HFFc6 (cell line): ENCODE measurements at regions not wholly inside any gene's neighbourhood (a gene's known extent, or its start where the extent isn't known, plus 50 kb on each side); places are given as distances from the start of the nearest gene placed in this dataset.

Experiments
- DNase-seq: peaks from one replicate; pipeline ENCODE4 v3.0.0-alpha.2; 2018
- H3K27ac Mint-ChIP-seq: 2 replicates; pipeline ENCODE4 v1.8.0; 2020; ENCODE audit warnings: mild to moderate bottlenecking, mixed read lengths
- H3K27me3 Mint-ChIP-seq: 2 replicates; pipeline ENCODE4 v1.8.0; 2021; ENCODE audit warnings: mild to moderate bottlenecking, moderate library complexity, mixed read lengths; ENCODE audit not compliant: insufficient read depth
- H3K36me3 Mint-ChIP-seq: 2 replicates; pipeline ENCODE4 v1.8.0; 2021; ENCODE audit warnings: low read depth, mixed read lengths
- H3K4me1 Mint-ChIP-seq: 2 replicates; pipeline ENCODE4 v1.8.0; 2020; ENCODE audit warnings: low read depth, mixed read lengths
- H3K4me3 Mint-ChIP-seq: 2 replicates; pipeline ENCODE4 v1.8.0; 2020; ENCODE audit warnings: mild to moderate bottlenecking, moderate library complexity, mixed read lengths
- H3K9me3 Mint-ChIP-seq: 2 replicates; pipeline ENCODE4 v1.8.0; 2020; ENCODE audit warnings: mild to moderate bottlenecking, mixed read lengths
- TF ChIP-seq, protein P1 (sequence below): fragments of 200-600 bp; sonication (generic); IDR thresholded peaks from 2 replicates; pipeline ENCODE4 v1.5.0; 2021; ENCODE audit warnings: antibody characterized with exemption, mild to moderate bottlenecking

DNA sequence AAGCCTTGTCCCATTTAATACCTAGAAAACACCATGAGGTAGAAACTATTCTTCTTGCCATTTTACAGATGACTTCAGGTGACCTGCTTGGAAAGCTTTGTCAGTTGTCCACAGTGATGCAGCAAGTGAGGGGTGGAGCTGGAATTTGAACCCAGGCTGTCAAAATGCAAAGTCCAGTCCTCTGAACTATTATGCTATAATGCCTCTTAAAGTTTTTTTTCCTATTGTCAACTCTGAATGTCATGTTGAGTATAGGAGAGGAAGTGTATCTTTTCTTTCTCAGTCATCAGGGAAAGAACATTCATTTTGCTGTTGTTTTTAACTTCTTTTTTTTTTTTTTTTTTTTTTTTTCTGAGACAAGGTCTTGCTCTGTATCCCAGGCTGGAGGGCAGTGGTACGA is 525.6 kb downstream of the XYLT1 start:
- no peak for DNase-seq
- H3K9me3 Mint-ChIP-seq, result peaks cover 26% of the 10 kb centered on the region
- H3K36me3 Mint-ChIP-seq, result no peaks in the 10 kb centered on the region; the same call in 1 of the 2 replicates
- TF ChIP-seq, protein P1, sequence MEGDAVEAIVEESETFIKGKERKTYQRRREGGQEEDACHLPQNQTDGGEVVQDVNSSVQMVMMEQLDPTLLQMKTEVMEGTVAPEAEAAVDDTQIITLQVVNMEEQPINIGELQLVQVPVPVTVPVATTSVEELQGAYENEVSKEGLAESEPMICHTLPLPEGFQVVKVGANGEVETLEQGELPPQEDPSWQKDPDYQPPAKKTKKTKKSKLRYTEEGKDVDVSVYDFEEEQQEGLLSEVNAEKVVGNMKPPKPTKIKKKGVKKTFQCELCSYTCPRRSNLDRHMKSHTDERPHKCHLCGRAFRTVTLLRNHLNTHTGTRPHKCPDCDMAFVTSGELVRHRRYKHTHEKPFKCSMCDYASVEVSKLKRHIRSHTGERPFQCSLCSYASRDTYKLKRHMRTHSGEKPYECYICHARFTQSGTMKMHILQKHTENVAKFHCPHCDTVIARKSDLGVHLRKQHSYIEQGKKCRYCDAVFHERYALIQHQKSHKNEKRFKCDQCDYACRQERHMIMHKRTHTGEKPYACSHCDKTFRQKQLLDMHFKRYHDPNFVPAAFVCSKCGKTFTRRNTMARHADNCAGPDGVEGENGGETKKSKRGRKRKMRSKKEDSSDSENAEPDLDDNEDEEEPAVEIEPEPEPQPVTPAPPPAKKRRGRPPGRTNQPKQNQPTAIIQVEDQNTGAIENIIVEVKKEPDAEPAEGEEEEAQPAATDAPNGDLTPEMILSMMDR, result no peak
- H3K27ac Mint-ChIP-seq, result no peak overlapping the region
- H3K27me3 Mint-ChIP-seq, result no peaks in the 10 kb centered on the region
- no peaks in the 10 kb centered on the region for H3K4me1 Mint-ChIP-seq
- no peak overlapping the region for H3K4me3 Mint-ChIP-seq

DNA sequence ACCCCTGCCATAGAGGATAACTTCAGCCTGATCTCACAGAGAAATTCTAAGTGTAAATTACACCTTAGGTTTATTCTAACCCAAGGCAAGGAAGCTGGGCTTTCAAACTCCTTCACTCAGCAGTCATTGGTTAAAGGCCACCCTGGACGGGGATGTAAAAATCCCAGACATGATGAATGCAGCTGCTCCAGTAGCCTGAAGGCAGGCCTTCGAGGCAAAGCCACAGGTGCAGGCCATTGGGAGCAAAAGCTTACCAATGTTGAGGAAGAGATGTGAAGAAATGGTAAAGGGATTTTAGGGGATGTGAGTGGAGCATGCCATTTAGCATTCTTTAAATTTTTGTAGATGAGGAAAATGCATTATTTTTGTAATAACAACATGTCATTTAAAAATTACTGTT is 514.4 kb downstream of the XYLT1 start:
- peaks cover 8% of the 10 kb centered on the region for H3K9me3 Mint-ChIP-seq
- no peak overlapping the region for H3K4me3 Mint-ChIP-seq
- H3K27me3 Mint-ChIP-seq, result no peaks in the 10 kb centered on the region; the same call in 1 of the 2 replicates
- H3K4me1 Mint-ChIP-seq, result no peaks in the 10 kb centered on the region
- no peak for DNase-seq
- H3K27ac Mint-ChIP-seq, result no peak overlapping the region
- TF ChIP-seq, protein P1, result no peak
- no peaks in the 10 kb centered on the region for H3K36me3 Mint-ChIP-seq

DNA sequence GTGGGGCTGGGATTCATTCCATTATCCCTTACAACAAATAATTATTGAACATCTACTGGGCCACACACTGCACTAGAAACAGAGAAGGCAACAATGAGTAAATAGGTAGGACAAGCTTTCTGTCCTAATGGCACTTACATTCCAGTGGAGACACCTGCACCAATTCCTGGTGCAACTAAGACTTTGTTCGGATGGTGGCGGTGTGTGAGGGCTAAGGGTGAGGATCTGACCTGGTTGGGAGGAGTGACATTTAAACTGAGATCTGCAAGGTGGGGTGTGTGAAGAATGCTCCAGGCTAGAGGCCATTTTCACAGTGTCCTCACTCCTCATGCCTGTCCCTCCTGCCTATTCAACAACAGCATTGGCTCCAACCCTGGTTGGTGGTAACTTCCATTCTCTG is 510.0 kb downstream of the XYLT1 start:
- TF ChIP-seq, protein P1, result no peak
- Mint-ChIP-seq H3K4me3 (no peak overlapping the region), H3K4me1 (no peaks in the 10 kb centered on the region), H3K9me3 (peaks cover 26% of the 10 kb centered on the region), H3K27me3 (peaks cover 1% of the 10 kb centered on the region; the same call in 1 of the 2 replicates), H3K27ac (no peak overlapping the region), H3K36me3 (no peaks in the 10 kb centered on the region)
- no peak for DNase-seq

DNA sequence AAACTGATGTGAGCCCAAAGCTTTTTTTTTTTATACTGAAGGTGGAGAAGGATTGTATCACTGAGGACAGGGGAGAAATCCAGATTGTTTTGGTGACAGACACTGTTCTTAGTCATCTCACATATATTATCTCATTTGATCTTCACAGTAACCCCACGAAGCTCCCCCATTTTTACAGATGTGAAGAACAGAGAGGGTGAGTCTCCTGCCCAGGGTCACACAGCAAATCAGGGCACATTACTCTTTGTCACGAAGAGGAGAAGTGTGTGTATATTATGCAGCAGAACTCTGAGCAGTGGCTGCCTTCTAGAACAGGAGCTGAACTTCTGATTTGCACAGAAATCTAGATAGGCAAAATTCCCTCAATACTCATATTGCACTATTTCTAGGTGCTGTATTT is 504.3 kb downstream of the XYLT1 start:
- H3K27me3 Mint-ChIP-seq, result peaks cover 1% of the 10 kb centered on the region; the same call in 1 of the 2 replicates
- H3K27ac Mint-ChIP-seq, result no peak overlapping the region
- peaks cover 42% of the 10 kb centered on the region for H3K9me3 Mint-ChIP-seq
- no peak overlapping the region for H3K4me3 Mint-ChIP-seq
- TF ChIP-seq, protein P1, result no peak
- no peak for DNase-seq
- no peaks in the 10 kb centered on the region for H3K36me3 Mint-ChIP-seq
- no peaks in the 10 kb centered on the region for H3K4me1 Mint-ChIP-seq

DNA sequence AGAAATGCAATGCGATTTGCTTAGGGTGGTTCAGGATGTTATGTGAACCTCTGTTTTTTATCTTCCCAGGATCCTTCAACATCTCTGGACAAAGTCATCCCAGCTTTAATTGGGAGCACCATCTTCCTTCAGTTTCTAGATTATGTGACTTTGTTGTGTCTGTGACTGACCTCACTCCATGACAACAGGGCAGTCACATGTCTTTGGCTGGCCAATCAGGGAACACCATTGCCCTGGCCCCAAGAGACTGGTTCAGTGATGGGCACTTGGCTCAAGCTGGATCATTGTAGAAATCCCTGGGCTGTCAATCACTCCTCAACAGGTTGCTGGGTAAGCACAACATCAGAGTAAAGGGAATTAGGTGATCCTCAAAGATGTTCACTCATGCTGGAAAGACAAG is 499.7 kb downstream of the XYLT1 start:
- no peaks in the 10 kb centered on the region for H3K4me1 Mint-ChIP-seq
- H3K9me3 Mint-ChIP-seq, result peaks cover 43% of the 10 kb centered on the region
- no peak for DNase-seq
- H3K27me3 Mint-ChIP-seq, result no peaks in the 10 kb centered on the region
- H3K4me3 Mint-ChIP-seq, result no peak overlapping the region
- no peak overlapping the region for H3K27ac Mint-ChIP-seq
- no peaks in the 10 kb centered on the region for H3K36me3 Mint-ChIP-seq
- TF ChIP-seq, protein P1, result no peak

DNA sequence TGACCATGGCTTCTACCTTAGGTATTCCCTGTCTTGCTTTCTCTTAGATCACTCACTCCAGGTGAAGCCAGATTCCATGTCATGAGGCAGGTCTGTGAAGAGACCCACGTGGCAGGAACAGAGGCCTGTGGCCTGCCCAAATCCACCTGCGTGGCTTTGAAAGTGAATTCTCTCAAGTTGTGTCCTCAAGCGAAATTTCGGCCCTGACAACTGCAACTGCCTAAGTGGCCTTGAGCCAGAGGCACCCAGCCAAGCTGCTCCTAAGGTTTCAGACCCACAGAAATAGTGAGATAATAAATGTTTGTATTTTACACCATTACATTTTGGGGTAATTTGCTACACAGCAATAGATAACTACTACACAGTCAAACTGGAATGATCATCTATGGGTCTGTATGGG is 497.9 kb downstream of the XYLT1 start:
- Mint-ChIP-seq H3K9me3 (peaks cover 38% of the 10 kb centered on the region), H3K36me3 (no peaks in the 10 kb centered on the region), H3K4me1 (no peaks in the 10 kb centered on the region), H3K4me3 (no peak overlapping the region), H3K27ac (no peak overlapping the region), H3K27me3 (no peaks in the 10 kb centered on the region)
- no peak for DNase-seq
- TF ChIP-seq, protein P1, result no peak
